Right ventricle myocardium inferior (tissue), 1 donor: ENCODE measurements at regions not wholly inside any gene's neighbourhood (a gene's known extent, or its start where the extent isn't known, plus 50 kb on each side); places are given as distances from the start of the nearest gene placed in this dataset.
"Not testable (repeated sequence)": the region's sequence is repeated elsewhere in the genome, so short reads cannot be mapped to it uniquely, and the experiment has no call there.

Experiments used
- ATAC-seq: fragments of 200-7000 bp; cut with Tn5 transposase; one replicate; pipeline ENCODE4 v1.9.1; 2020; ENCODE audit warnings: mild to moderate bottlenecking, moderate library complexity
- DNase-seq: peaks from one replicate; pipeline ENCODE4 v3.0.0; 2021; ENCODE audit errors: missing footprints
- intact Hi-C: fragments of 100-400 bp; cut with DNase I; formaldehyde crosslinking; loops from one replicate; pipeline ENCODE4 v1.11.0; 2022
- donor health status: DM: no; HTN: yes; CAD: no; lungs with severe emphysema.

- intact Hi-C loops = no loop called here
- no peak for DNase-seq
- ATAC-seq = peak; percentile 48
These were observed 98.8 kb upstream of the IQCM start for GRCh38 chr4:149914119-149915115.

GRCh38 chr4:149915735-149916134 is 100.1 kb upstream of the IQCM start:
- intact Hi-C loops, DNase-seq, ATAC-seq: not testable (repeated sequence)

GRCh38 chr4:149923736-149924135 is 108.1 kb upstream of the IQCM start:
- no peak for DNase-seq
- ATAC-seq = no peak
- intact Hi-C loops = no loop called here

- intact Hi-C loops = no loop called here
- ATAC-seq = no peak
These were observed 111.9 kb upstream of the IQCM start for GRCh38 chr4:149927514-149927913.

GRCh38 chr4:149928507-149928906 is 112.9 kb upstream of the IQCM start:
- ATAC-seq (no peak), DNase-seq (no peak)
- intact Hi-C loops = no loop called here

More at GRCh38 chr4:149927514-149927913, 111.9 kb upstream of the IQCM start:
- no peak for DNase-seq

- no peak for ATAC-seq
- DNase-seq = no peak
- intact Hi-C loops = no loop called here
These were observed 115.8 kb upstream of the IQCM start for GRCh38 chr4:149931431-149931830.

GRCh38 chr4:149932188-149932587 is 116.5 kb upstream of the IQCM start:
- DNase-seq (no peak), ATAC-seq (no peak)
- intact Hi-C loops = no loop called here

GRCh38 chr4:149933120-149933519 is 117.5 kb upstream of the IQCM start:
- no peak for DNase-seq
- ATAC-seq = no peak
- intact Hi-C loops = no loop called here

- DNase-seq (no peak), ATAC-seq (peak; percentile 50)
- intact Hi-C loops = no loop called here
These were observed 118.2 kb upstream of the IQCM start for GRCh38 chr4:149933883-149934282.

GRCh38 chr4:149949381-149949780 is 128.9 kb upstream of the DCLK2 start:
- ATAC-seq = no peak
- DNase-seq = no peak

GRCh38 chr4:149951152-149951900 is 126.9 kb upstream of the DCLK2 start:
- intact Hi-C loops = no loop called here
- ATAC-seq (no peak), DNase-seq (no peak)

More at GRCh38 chr4:149949381-149949780, 128.9 kb upstream of the DCLK2 start:
- intact Hi-C loops = no loop called here

GRCh38 chr4:149952101-149952500 is 126.1 kb upstream of the DCLK2 start:
- no peak for DNase-seq
- intact Hi-C loops = no loop called here
- no peak for ATAC-seq

GRCh38 chr4:149952716-149953115 is 125.5 kb upstream of the DCLK2 start:
- DNase-seq = no peak
- intact Hi-C loops = no loop called here
- no peak for ATAC-seq

GRCh38 chr4:149955780-149956390 is 122.4 kb upstream of the DCLK2 start:
- intact Hi-C loops = no loop called here

GRCh38 chr4:149956678-149957077 is 121.6 kb upstream of the DCLK2 start:
- no peak for DNase-seq
- ATAC-seq = no peak
- intact Hi-C loops = no loop called here

More at GRCh38 chr4:149955780-149956390, 122.4 kb upstream of the DCLK2 start:
- no peak for ATAC-seq
- no peak for DNase-seq

- intact Hi-C loops = no loop called here
- ATAC-seq (no peak), DNase-seq (no peak)
These were observed 116.2 kb upstream of the DCLK2 start for GRCh38 chr4:149961876-149962597.

GRCh38 chr4:149964001-149964796 is 114.0 kb upstream of the DCLK2 start:
- intact Hi-C loops = no loop called here
- DNase-seq (no peak), ATAC-seq (no peak)

GRCh38 chr4:149965206-149965605 is 113.0 kb upstream of the DCLK2 start:
- intact Hi-C loops = no loop called here
- ATAC-seq (no peak), DNase-seq (no peak)
